Ovary (tissue), 7 donors: ENCODE measurements at regions not wholly inside any gene's neighbourhood (a gene's known extent, or its start where the extent isn't known, plus 50 kb on each side); places are given as distances from the start of the nearest gene placed in this dataset.

Experiments used
- DNase-seq, 5 donors: peaks; one replicate each; pipeline ENCODE4 v3.0.0-alpha.2; 2019 to 2020
- H3K27ac ChIP-seq, 2 donors: fragments of 200-600 bp; one replicate each; pipeline versions ENCODE4 v1.5.1 to v1.8.0; 2019 to 2022
- H3K27me3 ChIP-seq: fragments of 200-600 bp; one replicate; pipeline ENCODE4 v1.8.0; 2022
- H3K36me3 ChIP-seq: fragments of 200-600 bp; sonication (generic); one replicate; pipeline ENCODE4 v1.5.1; 2019
- H3K4me1 ChIP-seq: one replicate; pipeline ENCODE4 v1.8.1; 2013; ENCODE audit warnings: mild to moderate bottlenecking, moderate library complexity; ENCODE audit not compliant: insufficient read depth
- H3K4me3 ChIP-seq: fragments of 200-600 bp; sonication (generic); one replicate; pipeline ENCODE4 v1.5.1; 2017
- H3K9me3 ChIP-seq, 2 donors: fragments of 200-600 bp in 1 of 2; sonication (generic) in 1 of 2; one replicate each; pipeline versions ENCODE4 v1.5.1 to v1.8.1; 2013 to 2019; ENCODE audit warnings: mild to moderate bottlenecking in 1 of 2, moderate library complexity in 1 of 2
- EP300 ChIP-seq: sonication (generic); formaldehyde crosslinking; IDR thresholded peaks from one replicate; pipeline ENCODE4 v1.6.1; 2017; ENCODE audit warnings: antibody characterized with exemption
- POLR2A ChIP-seq: fragments of 450-650 bp; IDR thresholded peaks from one replicate; pipeline ENCODE4 v1.6.1; 2017; ENCODE audit warnings: antibody characterized with exemption, mild to moderate bottlenecking, moderate library complexity
- WGBS, 3 donors: extraction: QIAGEN DNeasy Blood & Tissue Kit in 1 of 3; methylation state at CpG; one replicate each; pipeline versions ENCODE4 v1.1.5 to v1.1.7; 2013 to 2017; 5-methylcytosine and 5-hydroxymethylcytosine counted together
- intact Hi-C, 4 donors: fragments of 100-400 bp; cut with DNase I; formaldehyde crosslinking; loops; one replicate each; pipeline versions ENCODE4 v1.11.0 to v1.15.1; 2022 to 2023
- TF ChIP-seq, protein P1 (sequence below), 3 donors: fragments of 450-650 bp in 2 of 3; fragments of 200-600 bp in 1 of 3; IDR thresholded peaks; one replicate each; pipeline versions ENCODE4 v1.5.1 to v1.8.0; 2016 to 2022; ENCODE audit warnings: antibody characterized with exemption in 3 of 3, mild to moderate bottlenecking in 1 of 3
- donor health status: DM: no; HTN: no; CAD: no; lungs with moderate emphysema.
- donor health status: DM: no; HTN: no; CAD: no.
- donor health status: Bipolar disorder and iron deficiency.
- donor health status: DM: no; HTN: no; CAD: no.
- donor health status: DM: yes; HTN: yes; CAD: no.

GRCh38 chr10:69696073-69696731, 66.2 kb downstream of the FAM241B start:
- Histone ChIP-seq H3K9me3 (no peaks in the 10 kb centered on the region), H3K4me1 (no peaks in the 10 kb centered on the region), H3K36me3 (no peaks in the 10 kb centered on the region), H3K27me3 (no peaks in the 10 kb centered on the region), H3K4me3 (no peak overlapping the region), H3K27ac (no peak overlapping the region)
- peak in 2 of 5 donors; percentile 26 to 52 for DNase-seq
- no peak for TF ChIP-seq POLR2A
- TF ChIP-seq, protein P1, sequence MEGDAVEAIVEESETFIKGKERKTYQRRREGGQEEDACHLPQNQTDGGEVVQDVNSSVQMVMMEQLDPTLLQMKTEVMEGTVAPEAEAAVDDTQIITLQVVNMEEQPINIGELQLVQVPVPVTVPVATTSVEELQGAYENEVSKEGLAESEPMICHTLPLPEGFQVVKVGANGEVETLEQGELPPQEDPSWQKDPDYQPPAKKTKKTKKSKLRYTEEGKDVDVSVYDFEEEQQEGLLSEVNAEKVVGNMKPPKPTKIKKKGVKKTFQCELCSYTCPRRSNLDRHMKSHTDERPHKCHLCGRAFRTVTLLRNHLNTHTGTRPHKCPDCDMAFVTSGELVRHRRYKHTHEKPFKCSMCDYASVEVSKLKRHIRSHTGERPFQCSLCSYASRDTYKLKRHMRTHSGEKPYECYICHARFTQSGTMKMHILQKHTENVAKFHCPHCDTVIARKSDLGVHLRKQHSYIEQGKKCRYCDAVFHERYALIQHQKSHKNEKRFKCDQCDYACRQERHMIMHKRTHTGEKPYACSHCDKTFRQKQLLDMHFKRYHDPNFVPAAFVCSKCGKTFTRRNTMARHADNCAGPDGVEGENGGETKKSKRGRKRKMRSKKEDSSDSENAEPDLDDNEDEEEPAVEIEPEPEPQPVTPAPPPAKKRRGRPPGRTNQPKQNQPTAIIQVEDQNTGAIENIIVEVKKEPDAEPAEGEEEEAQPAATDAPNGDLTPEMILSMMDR (IDR thresholded peaks at IDR 0.05): peak in 1 of 3 donors; percentile 16
- no peak for TF ChIP-seq EP300
- intact Hi-C loops: loop anchor here in 1 of 4 donors (5.0 kb wide), 1 partner anchor 221 kb away; no protein-coding TSS in a partner anchor
- 54 to 71% (median 57%) methylated on average over 9 of the region's 9 CpGs for WGBS, 3 donors

GRCh38 chr10:69697006-69697405, 67.0 kb downstream of the FAM241B start:
- Histone ChIP-seq H3K36me3 (no peaks in the 10 kb centered on the region), H3K9me3 (no peaks in the 10 kb centered on the region), H3K27ac (no peak overlapping the region), H3K27me3 (no peaks in the 10 kb centered on the region), H3K4me1 (no peaks in the 10 kb centered on the region), H3K4me3 (no peak overlapping the region)
- whole genome bisulfite sequencing, 3 donors: 55 to 84% (median 65%) methylated on average over 4 of the region's 4 CpGs
- TF ChIP-seq, protein P1 (IDR thresholded peaks at IDR 0.05): no peak
- no peak for TF ChIP-seq POLR2A
- no peak for TF ChIP-seq EP300
- intact Hi-C loops: loop anchor here in 1 of 4 donors (5.0 kb wide), 1 partner anchor 220 kb away; no protein-coding TSS in a partner anchor
- no peak for DNase-seq

- WGBS, 3 donors: 52 to 81% (median 73%) methylated on average over 3 of the region's 3 CpGs
- Histone ChIP-seq H3K27ac (no peak overlapping the region), H3K4me3 (no peak overlapping the region), H3K36me3 (no peaks in the 10 kb centered on the region), H3K9me3 (peaks cover 0 to 2% of the 10 kb centered on the region in 2 donors), H3K27me3 (no peaks in the 10 kb centered on the region), H3K4me1 (no peaks in the 10 kb centered on the region)
- DNase-seq: no peak
- intact Hi-C loops: no loop called here
- no peak for TF ChIP-seq EP300
- TF ChIP-seq, protein P1 (IDR thresholded peaks at IDR 0.05): no peak
- no peak for TF ChIP-seq POLR2A
Measured at GRCh38 chr10:69703256-69703655, 73.2 kb downstream of the FAM241B start.

DNA sequence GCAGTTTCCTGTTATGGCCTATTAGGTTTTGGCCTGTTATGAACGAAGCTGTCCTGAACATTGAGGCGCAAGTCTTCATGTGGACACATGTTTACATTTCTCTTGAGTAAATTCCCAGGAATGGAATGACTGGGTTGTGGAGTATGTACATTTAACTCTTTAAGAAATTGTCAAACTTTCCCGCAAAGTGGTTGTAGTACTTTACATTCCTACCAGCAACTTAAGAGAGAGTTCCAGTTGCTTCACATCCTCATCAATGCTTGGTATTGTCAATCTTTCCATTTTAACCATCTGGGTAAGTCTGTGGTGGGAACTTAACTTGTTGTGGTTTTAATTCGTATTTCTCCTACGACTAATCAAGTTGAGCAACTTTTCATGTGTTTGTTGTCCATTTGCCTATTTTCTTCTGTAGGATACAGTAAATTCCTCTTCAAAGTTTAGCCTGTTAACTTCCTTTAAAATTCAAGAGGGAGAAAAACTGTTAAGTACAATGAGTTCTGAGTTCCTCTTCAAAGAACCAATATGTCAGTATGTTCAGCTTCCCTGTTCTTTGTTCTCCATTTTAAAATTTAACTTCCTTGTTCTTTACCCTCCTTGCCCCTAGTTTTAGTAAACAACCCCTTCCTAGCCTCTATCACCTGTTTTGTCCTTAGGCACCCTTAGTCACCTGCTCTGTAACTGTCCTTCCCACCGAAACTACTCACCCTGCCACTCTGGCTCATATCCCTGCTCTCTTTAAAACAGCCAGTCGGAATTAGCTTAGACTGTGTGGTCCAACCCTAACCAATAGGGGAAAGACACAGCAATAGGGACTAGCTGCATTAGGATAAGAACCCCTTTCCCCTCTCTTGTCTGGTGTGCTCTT, 74.0 kb downstream of the FAM241B start:
- TF ChIP-seq POLR2A (no peak), EP300 (no peak)
- no peak overlapping the region for H3K4me3 ChIP-seq
- intact Hi-C loops: no loop called here
- WGBS, 3 donors: 63 to 70% (median 63%) methylated on average over 7 of the region's 7 CpGs
- no peaks in the 10 kb centered on the region for H3K4me1 ChIP-seq
- DNase-seq: no peak
- no peaks in the 10 kb centered on the region for H3K36me3 ChIP-seq
- H3K27ac ChIP-seq: no peak overlapping the region
- peaks cover 0 to 4% of the 10 kb centered on the region in 2 donors for H3K9me3 ChIP-seq
- H3K27me3 ChIP-seq: no peaks in the 10 kb centered on the region
